ENCODE measurements at regions not wholly inside any gene's neighbourhood (a gene's known extent, or its start where the extent isn't known, plus 50 kb on each side); places are given as distances from the start of the nearest gene placed in this dataset.

- no peak for ATAC-seq
These were observed 142.9 kb downstream of the RPIA start for GRCh38 chr2:88834376-88834775.

GRCh38 chr2:88834866-88835265 is 143.4 kb downstream of the RPIA start:
- no peak for ATAC-seq

- no peak for ATAC-seq
These were observed 144.3 kb downstream of the RPIA start for GRCh38 chr2:88835726-88836125.

- no peak for ATAC-seq
These were observed 144.9 kb downstream of the RPIA start for GRCh38 chr2:88836351-88836750.

- ATAC-seq, result no peak
These were observed 146.2 kb downstream of the RPIA start for GRCh38 chr2:88837511-88838160.

GRCh38 chr2:88838165-88838635 is 146.7 kb downstream of the RPIA start:
- peak; percentile 48 for ATAC-seq

GRCh38 chr2:88841224-88841929 is 149.9 kb downstream of the RPIA start:
- no peak for ATAC-seq

- ATAC-seq, result no peak
These were observed 151.4 kb downstream of the RPIA start for GRCh38 chr2:88842656-88843460.

GRCh38 chr2:88843651-88844050 is 152.2 kb downstream of the RPIA start:
- ATAC-seq, result no peak

- no peak for ATAC-seq
These were observed 153.5 kb downstream of the RPIA start for GRCh38 chr2:88844960-88845359.

- peak; percentile 52 for ATAC-seq
These were observed 154.5 kb downstream of the RPIA start for GRCh38 chr2:88845772-88846661.

- no peak for ATAC-seq
These were observed 161.4 kb downstream of the RPIA start for GRCh38 chr2:88852753-88853402.

- ATAC-seq, result no peak
These were observed 161.9 kb downstream of the RPIA start for GRCh38 chr2:88853403-88853790.

GRCh38 chr2:88854528-88854927 is 163.1 kb downstream of the RPIA start:
- no peak for ATAC-seq

- ATAC-seq, result peak; percentile 50
These were observed 164.3 kb downstream of the RPIA start for GRCh38 chr2:88855620-88856408.

GRCh38 chr2:88856409-88857135 is 165.1 kb downstream of the RPIA start:
- no peak for ATAC-seq

- no peak for ATAC-seq
These were observed 165.8 kb downstream of the RPIA start for GRCh38 chr2:88857274-88857741.

GRCh38 chr2:88857951-88858411 is 166.5 kb downstream of the RPIA start:
- peak; percentile 37 for ATAC-seq

- ATAC-seq, result no peak
These were observed 168.0 kb downstream of the RPIA start for GRCh38 chr2:88859461-88859860.

Data from esophagus mucosa (tissue), 1 donor.